K562 (cell line): ENCODE measurements at regions not wholly inside any gene's neighbourhood (a gene's known extent, or its start where the extent isn't known, plus 50 kb on each side); places are given as distances from the start of the nearest gene placed in this dataset.

ENCODE experiments used
- ATAC-seq: fragments of 200-7000 bp; cut with Tn5 transposase; 3 replicates; pipeline ENCODE4 v1.9.1; 2020; ENCODE audit warnings: moderate library complexity
- BruUV-seq: library from RNA; stranded (reverse); fragments of 400-500 nt; replicated peaks from 2 replicates; lab custom pipeline; 2021; lab: Mats Ljungman, UMichigan
- CTCF ChIA-PET: fragments of 300-600 bp; formaldehyde crosslinking; extraction: SDS; loops from one replicate; lab custom pipeline; 2021; ENCODE audit warnings: low intra/inter-chr PET ratio; lab: Yijun Ruan, JAX
- POLR2A ChIA-PET: fragments of 300-600, 350-650 bp; sonication (Branson Sonifier 250); formaldehyde crosslinking; extraction: SDS; loops from one replicate; lab custom pipeline; 2021; ENCODE audit warnings: antibody characterized with exemption, inconsistent platforms; lab: Yijun Ruan, JAX
- DNase-seq, 4 experiments: peaks; one replicate each; pipeline versions ENCODE4 v3.0.0 to v3.0.0-alpha.2; 2011 to 2018; ENCODE audit warnings: low spot score in 3 of 4, mixed read lengths in 3 of 4; ENCODE audit errors: extremely low read depth in 1 of 4
- FAIRE-seq: peaks from 2 replicates; lab custom pipeline; 2011; peaks lifted over from hg19 to GRCh38; lab: Jason Lieb, UNC
- H2AFZ ChIP-seq: 2 replicates; pipeline ENCODE4 v1.6.0; 2011; ENCODE audit warnings: low read depth, low read length, control low read depth, inconsistent platforms
- H3K27ac ChIP-seq: fragments of 200-600 bp; 3 replicates; pipeline ENCODE4 v1.8.0; 2011; ENCODE audit warnings: low read depth, mild to moderate bottlenecking, control low read depth, inconsistent platforms, low read length, moderate library complexity, mixed read lengths; ENCODE audit errors: extremely low read depth
- H3K27me3 ChIP-seq, 2 experiments: fragments of 300-600 bp in 1 of 2; 2 replicates in 1 of 2; 3 replicates in 1 of 2; pipeline versions ENCODE4 v1.6.0 to v1.8.0; 2011; ENCODE audit warnings: inconsistent platforms in 2 of 2, low read length in 2 of 2, mild to moderate bottlenecking in 1 of 2, mixed read lengths in 1 of 2, moderate library complexity in 1 of 2; ENCODE audit not compliant: control insufficient read depth in 2 of 2, insufficient read depth in 2 of 2
- H3K36me3 ChIP-seq: fragments of 300-600 bp; 3 replicates; pipeline ENCODE4 v1.8.0; 2011; ENCODE audit warnings: mild to moderate bottlenecking, low read length, inconsistent platforms; ENCODE audit not compliant: control insufficient read depth, insufficient read depth
- H3K4me1 ChIP-seq, 2 experiments: fragments of 200-600 bp in 1 of 2; replicated peaks in 1 of 2; 2 replicates in 1 of 2; 3 replicates in 1 of 2; pipeline versions ENCODE4 v1.5.1 to v1.8.0; 2011; ENCODE audit warnings: inconsistent platforms in 2 of 2, low read length in 2 of 2, mild to moderate bottlenecking in 1 of 2, mixed read lengths in 1 of 2, moderate library complexity in 1 of 2; ENCODE audit not compliant: control insufficient read depth in 2 of 2, insufficient read depth in 2 of 2
- H3K4me2 ChIP-seq: 2 replicates; pipeline ENCODE4 v1.6.1; 2011; ENCODE audit warnings: low read length, control low read depth, inconsistent platforms, mixed read lengths; ENCODE audit not compliant: insufficient read depth
- H3K4me3 ChIP-seq: fragments of 200-600 bp; sonication (generic), shearing (Covaris generic); 2 replicates; pipeline ENCODE4 v1.5.1; 2016; ENCODE audit warnings: control low read depth, inconsistent platforms
- H3K79me2 ChIP-seq: fragments of 200-600 bp; 3 replicates; pipeline ENCODE4 v1.8.0; 2011; ENCODE audit warnings: low read length, inconsistent platforms; ENCODE audit not compliant: control insufficient read depth, insufficient read depth
- H3K9ac ChIP-seq, 2 experiments: 2 replicates each; pipeline versions ENCODE4 v1.6.0 to v1.6.1; 2011; ENCODE audit warnings: low read depth in 2 of 2, low read length in 2 of 2, control low read depth in 1 of 2, inconsistent platforms in 1 of 2, mild to moderate bottlenecking in 1 of 2, mixed read lengths in 1 of 2; ENCODE audit not compliant: insufficient read depth in 1 of 2
- H3K9me1 ChIP-seq: one replicate; pipeline ENCODE4 v1.6.0; 2011; ENCODE audit warnings: inconsistent platforms, mild to moderate bottlenecking, low read length, moderate library complexity; ENCODE audit not compliant: control insufficient read depth, insufficient read depth
- H3K9me3 ChIP-seq: replicated peaks from 2 replicates; pipeline ENCODE4 v1.5.1; 2011; ENCODE audit warnings: low read depth, low read length, inconsistent platforms; ENCODE audit not compliant: control insufficient read depth, insufficient read depth
- H4K20me1 ChIP-seq: replicated peaks from 2 replicates; pipeline ENCODE4 v1.6.1; 2011; ENCODE audit warnings: low read length, inconsistent platforms, mixed read lengths; ENCODE audit not compliant: control insufficient read depth, insufficient read depth
- BCLAF1 ChIP-seq, 2 experiments: fragments of 450-650 bp in 1 of 2; IDR thresholded peaks; 2 replicates each; pipeline ENCODE4 v1.6.1; 2011 to 2017; ENCODE audit warnings: low read depth in 2 of 2, antibody characterized with exemption in 1 of 2, borderline replicate concordance in 1 of 2, low read length in 1 of 2, mild to moderate bottlenecking in 1 of 2, mixed read lengths in 1 of 2; ENCODE audit not compliant: control insufficient read depth in 1 of 2
- MCM7 ChIP-seq, 2 experiments: fragments of 450-650 bp; IDR thresholded peaks; 2 replicates each; pipeline ENCODE4 v1.6.1; 2016 to 2018
- PURB ChIP-seq: sonication (generic); formaldehyde crosslinking; IDR thresholded peaks from 2 replicates; pipeline ENCODE4 v1.9.0; 2021; ENCODE audit warnings: low read depth, mild to moderate bottlenecking, missing genetic modification reagents
- TCF3 ChIP-seq: sonication (generic); formaldehyde crosslinking; IDR thresholded peaks from 2 replicates; pipeline ENCODE4 v1.4.0; 2020; ENCODE audit warnings: mild to moderate bottlenecking, missing genetic modification reagents
- ZBTB34 ChIP-seq: fragments of 250-450 bp; sonication (Bioruptor Pico); IDR thresholded peaks from 2 replicates; pipeline ENCODE4 v1.8.0; 2021; ENCODE audit warnings: mild to moderate bottlenecking, moderate library complexity
- ZBTB5 ChIP-seq: fragments of 450-650 bp; IDR thresholded peaks from 2 replicates; pipeline ENCODE4 v1.6.1; 2017; ENCODE audit warnings: antibody characterized with exemption
- WGBS: fragments of 100-300 bp; shearing (Covaris generic); methylation state at CpG from one replicate; pipeline ENCODE4 v1.1.6; 2016; ENCODE audit warnings: low coverage, mixed read lengths; ENCODE audit not compliant: insufficient coverage; ENCODE audit errors: missing lambda C conversion rate; 5-methylcytosine and 5-hydroxymethylcytosine counted together
- in situ Hi-C: fragments of 300-500 bp; cut with MboI; formaldehyde crosslinking; loops from 4 replicates; pipeline ENCODE4 v1.15.0; 2018; ENCODE audit warnings: inconsistent platforms, mixed read lengths
- intact Hi-C: fragments of 100-400 bp; cut with micrococcal nuclease; formaldehyde crosslinking; loops from 2 replicates; pipeline ENCODE4 v1.14.2; 2022

GRCh38 chr14:84453307-84453950, 1076.5 kb upstream of the FLRT2 start:
- Histone ChIP-seq H3K9me1 (no peaks in the 10 kb centered on the region), H2AFZ (no peak overlapping the region), H4K20me1 (no peaks in the 10 kb centered on the region), H3K4me2 (no peak overlapping the region), H3K79me2 (no peaks in the 10 kb centered on the region), H3K4me3 (no peak overlapping the region), H3K4me1 (no peaks in the 10 kb centered on the region), H3K9me3 (no peaks in the 10 kb centered on the region), H3K36me3 (no peaks in the 10 kb centered on the region), H3K27ac (no peak overlapping the region), H3K27me3 (no peaks in the 10 kb centered on the region), H3K9ac (no peak overlapping the region)
- ATAC-seq (no peak), DNase-seq (no peak), FAIRE-seq (no peak)
- intact Hi-C loops (no loop called here), in situ Hi-C loops (no loop called here)
- POLR2A ChIA-PET: no interaction called here
- TF ChIP-seq ZBTB5 (no peak), ZBTB34 (CRISPR knock-in tag) (no peak), MCM7 (IDR thresholded peaks at IDR 0.05) (no peak), BCLAF1 (IDR thresholded peaks at IDR 0.05; ENCODE audit: borderline replicate concordance in 1 of 2, control insufficient read depth in 1 of 2, low read depth in 2 of 2, low read length in 1 of 2) (no peak), PURB (CRISPR knock-in tag) (no peak), TCF3 (CRISPR knock-in tag) (no peak)
- WGBS: 0% methylated on average over 5 of the region's 5 CpGs
- CTCF ChIA-PET: no interaction called here
- BruUV-seq: no TSS peak
